SK-N-SH treated with all-trans-retinoic acid at 6 μM for 48 hours (cell line): ENCODE measurements at regions not wholly inside any gene's neighbourhood (a gene's known extent, or its start where the extent isn't known, plus 50 kb on each side); places are given as distances from the start of the nearest gene placed in this dataset.

Source experiments
- ATAC-seq: fragments of 200-7000 bp; cut with Tn5 transposase; 3 replicates; pipeline ENCODE4 v1.9.1; 2020; ENCODE audit warnings: mild to moderate bottlenecking, moderate library complexity
- ARNTL ChIP-seq: fragments of 450-650 bp; formaldehyde crosslinking; IDR thresholded peaks from 2 replicates; pipeline ENCODE4 v1.5.0; 2020; ENCODE audit warnings: low read depth, mild to moderate bottlenecking, moderate library complexity, borderline replicate concordance
- BACH2 ChIP-seq: fragments of 250-450 bp; sonication (Bioruptor Pico); IDR thresholded peaks from 2 replicates; pipeline ENCODE4 v1.9.0; 2021; ENCODE audit warnings: mild to moderate bottlenecking, borderline replicate concordance
- CSDC2 ChIP-seq: fragments of 250-450 bp; sonication (Bioruptor Pico); IDR thresholded peaks from 2 replicates; pipeline ENCODE4 v1.5.0; 2020; ENCODE audit warnings: mild to moderate bottlenecking, moderate library complexity
- GLIS3 ChIP-seq: fragments of 250-450 bp; sonication (Bioruptor Pico); IDR thresholded peaks from 2 replicates; pipeline ENCODE4 v1.5.0; 2020; ENCODE audit warnings: mild to moderate bottlenecking, moderate library complexity
- ISL1 ChIP-seq: fragments of 250-450 bp; sonication (Bioruptor Pico); IDR thresholded peaks from 2 replicates; pipeline ENCODE4 v2.1.2; 2022; ENCODE audit warnings: mild to moderate bottlenecking, moderate library complexity
- OSR1 ChIP-seq: fragments of 250-450 bp; sonication (Bioruptor Pico); IDR thresholded peaks from 2 replicates; pipeline ENCODE4 v1.8.0; 2022; ENCODE audit warnings: moderate library complexity, mild to moderate bottlenecking, inconsistent platforms
- POU6F1 ChIP-seq: fragments of 250-450 bp; sonication (Bioruptor Pico); IDR thresholded peaks from 2 replicates; pipeline ENCODE4 v1.8.0; 2021; ENCODE audit warnings: low read depth, mild to moderate bottlenecking, moderate library complexity, borderline replicate concordance
- RARB ChIP-seq: fragments of 250-450 bp; sonication (Bioruptor Pico); IDR thresholded peaks from 2 replicates; pipeline ENCODE4 v1.8.0; 2021; ENCODE audit warnings: mild to moderate bottlenecking, moderate library complexity
- SNAI2 ChIP-seq: fragments of 250-450 bp; sonication (Bioruptor Pico); IDR thresholded peaks from 2 replicates; pipeline ENCODE4 v1.5.0; 2020; ENCODE audit warnings: mild to moderate bottlenecking, moderate library complexity
- TCF4 ChIP-seq: fragments of 250-450 bp; sonication (Bioruptor Pico); IDR thresholded peaks from 2 replicates; pipeline ENCODE4 v1.8.0; 2021; ENCODE audit warnings: mild to moderate bottlenecking, moderate library complexity, borderline replicate concordance
- ZC3H10 ChIP-seq: fragments of 250-450 bp; sonication (Bioruptor Pico); IDR thresholded peaks from 2 replicates; pipeline ENCODE4 v1.5.1; 2021; ENCODE audit warnings: mild to moderate bottlenecking, moderate library complexity
- ZFP3 ChIP-seq: fragments of 250-450 bp; sonication (Bioruptor Pico); IDR thresholded peaks from 2 replicates; pipeline ENCODE4 v1.5.0; 2020; ENCODE audit warnings: mild to moderate bottlenecking, moderate library complexity
- ZFP30 ChIP-seq: fragments of 450-650 bp; formaldehyde crosslinking; IDR thresholded peaks from 2 replicates; pipeline ENCODE4 v1.5.0; 2022; ENCODE audit warnings: mild to moderate bottlenecking, moderate library complexity
- ZNF565 ChIP-seq: fragments of 450-650 bp; formaldehyde crosslinking; conservative IDR thresholded peaks from 2 replicates; pipeline ENCODE4 v1.5.0; 2020; ENCODE audit warnings: low read depth, mild to moderate bottlenecking, moderate library complexity
- ZNF70 ChIP-seq: fragments of 450-650 bp; formaldehyde crosslinking; IDR thresholded peaks from 2 replicates; pipeline ENCODE4 v1.5.0; 2020; ENCODE audit warnings: mild to moderate bottlenecking, moderate library complexity
- ZNF8 ChIP-seq: fragments of 450-650 bp; formaldehyde crosslinking; IDR thresholded peaks from 2 replicates; pipeline ENCODE4 v1.5.0; 2020; ENCODE audit warnings: mild to moderate bottlenecking, moderate library complexity
- TF ChIP-seq, protein P1 (sequence below): fragments of 250-450 bp; sonication (Bioruptor Pico); IDR thresholded peaks from 2 replicates; pipeline ENCODE4 v1.5.0; 2020; ENCODE audit warnings: mild to moderate bottlenecking, moderate library complexity
- TF ChIP-seq, protein P2 (sequence below): fragments of 250-450 bp; sonication (Bioruptor Pico); IDR thresholded peaks from 2 replicates; pipeline ENCODE4 v1.5.1; 2020; ENCODE audit warnings: low read depth, mild to moderate bottlenecking, moderate library complexity
- TF ChIP-seq, protein P3 (sequence below): fragments of 250-450 bp; sonication (Bioruptor Pico); IDR thresholded peaks from 2 replicates; pipeline ENCODE4 v1.5.1; 2021; ENCODE audit warnings: mild to moderate bottlenecking, moderate library complexity
- TF ChIP-seq, protein P4 (sequence below): fragments of 250-450 bp; sonication (Bioruptor Pico); IDR thresholded peaks from 2 replicates; pipeline ENCODE4 v1.8.0; 2020; ENCODE audit warnings: mild to moderate bottlenecking, moderate library complexity, borderline replicate concordance

DNA sequence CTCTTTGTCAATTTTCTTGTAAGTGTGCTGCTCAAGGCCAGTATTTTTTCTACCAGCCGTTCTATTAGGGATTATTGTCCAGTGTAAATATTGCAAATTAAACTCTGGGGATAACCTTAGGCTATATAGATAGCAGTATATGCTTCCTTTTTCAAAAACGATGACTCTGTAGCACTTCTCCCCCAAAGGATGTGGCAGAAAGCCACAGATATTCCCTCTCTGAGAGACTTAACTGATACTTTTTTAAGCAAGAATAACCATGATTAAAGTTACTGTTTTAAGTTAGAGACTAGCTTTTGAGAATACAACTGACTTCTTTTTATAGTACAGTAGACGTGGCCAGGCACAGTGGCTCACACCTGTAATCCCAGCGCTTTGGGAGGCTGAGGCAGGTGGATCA, 130.0 kb downstream of the FHIP1A start (continued):
- TF ChIP-seq, protein P1, sequence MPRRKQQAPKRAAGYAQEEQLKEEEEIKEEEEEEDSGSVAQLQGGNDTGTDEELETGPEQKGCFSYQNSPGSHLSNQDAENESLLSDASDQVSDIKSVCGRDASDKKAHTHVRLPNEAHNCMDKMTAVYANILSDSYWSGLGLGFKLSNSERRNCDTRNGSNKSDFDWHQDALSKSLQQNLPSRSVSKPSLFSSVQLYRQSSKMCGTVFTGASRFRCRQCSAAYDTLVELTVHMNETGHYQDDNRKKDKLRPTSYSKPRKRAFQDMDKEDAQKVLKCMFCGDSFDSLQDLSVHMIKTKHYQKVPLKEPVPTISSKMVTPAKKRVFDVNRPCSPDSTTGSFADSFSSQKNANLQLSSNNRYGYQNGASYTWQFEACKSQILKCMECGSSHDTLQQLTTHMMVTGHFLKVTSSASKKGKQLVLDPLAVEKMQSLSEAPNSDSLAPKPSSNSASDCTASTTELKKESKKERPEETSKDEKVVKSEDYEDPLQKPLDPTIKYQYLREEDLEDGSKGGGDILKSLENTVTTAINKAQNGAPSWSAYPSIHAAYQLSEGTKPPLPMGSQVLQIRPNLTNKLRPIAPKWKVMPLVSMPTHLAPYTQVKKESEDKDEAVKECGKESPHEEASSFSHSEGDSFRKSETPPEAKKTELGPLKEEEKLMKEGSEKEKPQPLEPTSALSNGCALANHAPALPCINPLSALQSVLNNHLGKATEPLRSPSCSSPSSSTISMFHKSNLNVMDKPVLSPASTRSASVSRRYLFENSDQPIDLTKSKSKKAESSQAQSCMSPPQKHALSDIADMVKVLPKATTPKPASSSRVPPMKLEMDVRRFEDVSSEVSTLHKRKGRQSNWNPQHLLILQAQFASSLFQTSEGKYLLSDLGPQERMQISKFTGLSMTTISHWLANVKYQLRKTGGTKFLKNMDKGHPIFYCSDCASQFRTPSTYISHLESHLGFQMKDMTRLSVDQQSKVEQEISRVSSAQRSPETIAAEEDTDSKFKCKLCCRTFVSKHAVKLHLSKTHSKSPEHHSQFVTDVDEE (CRISPR knock-in tag) = no peak
- TF ChIP-seq, all 23 proteins: peak for 0

- 0 out of 2 replicates have a peak, but pooled peaks have one; percentile 1 for TF ChIP-seq ZNF70
- TF ChIP-seq, protein P1 (CRISPR knock-in tag) = 0 out of 2 replicates have a peak, but pooled peaks have one; percentile 16
- no peak for TF ChIP-seq SNAI2 (CRISPR knock-in tag)
- 0 out of 2 replicates have a peak, but pooled peaks have one; percentile 40 for TF ChIP-seq CSDC2
- peak; percentile 7 for TF ChIP-seq ISL1 (CRISPR knock-in tag)
- no peak for TF ChIP-seq GLIS3 (CRISPR knock-in tag)
- TF ChIP-seq ZFP3 (CRISPR knock-in tag) = 0 out of 2 replicates have a peak, but pooled peaks have one; percentile 27
- TF ChIP-seq POU6F1 (CRISPR knock-in tag) = no peak
- TF ChIP-seq, all 23 proteins: peak for 5
- ATAC-seq = peak; percentile 84
Measured at GRCh38 chr4:151540728-151541388, 131.9 kb downstream of the FHIP1A start.

DNA sequence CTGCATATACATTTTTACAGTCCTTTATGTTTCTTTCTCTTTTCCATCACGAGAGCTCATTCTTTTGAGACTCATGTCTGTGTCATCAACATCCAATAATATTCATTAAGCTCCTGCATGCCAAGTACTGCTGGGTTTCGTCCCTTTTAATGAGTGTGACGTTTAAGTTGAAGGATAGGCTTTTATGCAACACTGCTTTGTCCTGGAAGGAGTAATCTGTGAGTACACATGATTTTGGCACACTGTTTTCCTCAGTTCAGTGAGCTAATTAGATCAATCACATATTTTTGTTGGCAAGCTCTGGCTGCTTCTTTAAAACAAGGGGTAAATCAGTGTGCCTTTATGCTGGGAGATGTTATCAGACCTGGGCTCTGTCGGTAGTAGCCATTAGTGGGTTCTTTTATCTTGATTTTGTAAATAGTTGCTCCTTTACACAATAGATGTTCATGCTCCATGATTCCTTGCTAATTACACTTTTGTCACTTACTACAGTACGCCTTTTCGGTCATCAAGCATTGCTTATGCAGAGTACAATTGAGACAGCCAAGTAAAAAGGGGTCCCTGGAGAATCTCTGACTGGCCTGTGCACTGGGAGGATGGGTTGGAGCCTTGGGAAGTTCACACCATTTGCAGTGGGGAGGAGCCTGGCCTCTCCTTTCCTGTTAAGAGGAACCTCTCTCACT, 132.6 kb downstream of the FHIP1A start:
- ATAC-seq = peak; percentile 83
- TF ChIP-seq ZNF565 (CRISPR knock-in tag) (no peak), CSDC2 (no peak), ISL1 (CRISPR knock-in tag) (peak; percentile 100), ZFP3 (CRISPR knock-in tag) (peak; percentile 82), BACH2 (CRISPR knock-in tag) (no peak), ZNF8 (CRISPR knock-in tag) (peak; percentile 74), TCF4 (peak; percentile 99), RARB (CRISPR knock-in tag) (peak; percentile 96), ZNF70 (peak; percentile 39; the same call in 1 of the 2 replicates), ZFP30 (CRISPR knock-in tag) (no peak), OSR1 (no peak), GLIS3 (CRISPR knock-in tag) (peak; percentile 70; the same call in 1 of the 2 replicates), ZC3H10 (peak; percentile 96), ARNTL (CRISPR knock-in tag) (no peak)
- TF ChIP-seq, protein P1 (CRISPR knock-in tag) = peak; percentile 98
- TF ChIP-seq, protein P2, sequence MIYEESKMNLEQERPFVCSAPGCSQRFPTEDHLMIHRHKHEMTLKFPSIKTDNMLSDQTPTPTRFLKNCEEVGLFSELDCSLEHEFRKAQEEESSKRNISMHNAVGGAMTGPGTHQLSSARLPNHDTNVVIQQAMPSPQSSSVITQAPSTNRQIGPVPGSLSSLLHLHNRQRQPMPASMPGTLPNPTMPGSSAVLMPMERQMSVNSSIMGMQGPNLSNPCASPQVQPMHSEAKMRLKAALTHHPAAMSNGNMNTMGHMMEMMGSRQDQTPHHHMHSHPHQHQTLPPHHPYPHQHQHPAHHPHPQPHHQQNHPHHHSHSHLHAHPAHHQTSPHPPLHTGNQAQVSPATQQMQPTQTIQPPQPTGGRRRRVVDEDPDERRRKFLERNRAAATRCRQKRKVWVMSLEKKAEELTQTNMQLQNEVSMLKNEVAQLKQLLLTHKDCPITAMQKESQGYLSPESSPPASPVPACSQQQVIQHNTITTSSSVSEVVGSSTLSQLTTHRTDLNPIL (CRISPR knock-in tag) = peak; percentile 97
- TF ChIP-seq, protein P3, sequence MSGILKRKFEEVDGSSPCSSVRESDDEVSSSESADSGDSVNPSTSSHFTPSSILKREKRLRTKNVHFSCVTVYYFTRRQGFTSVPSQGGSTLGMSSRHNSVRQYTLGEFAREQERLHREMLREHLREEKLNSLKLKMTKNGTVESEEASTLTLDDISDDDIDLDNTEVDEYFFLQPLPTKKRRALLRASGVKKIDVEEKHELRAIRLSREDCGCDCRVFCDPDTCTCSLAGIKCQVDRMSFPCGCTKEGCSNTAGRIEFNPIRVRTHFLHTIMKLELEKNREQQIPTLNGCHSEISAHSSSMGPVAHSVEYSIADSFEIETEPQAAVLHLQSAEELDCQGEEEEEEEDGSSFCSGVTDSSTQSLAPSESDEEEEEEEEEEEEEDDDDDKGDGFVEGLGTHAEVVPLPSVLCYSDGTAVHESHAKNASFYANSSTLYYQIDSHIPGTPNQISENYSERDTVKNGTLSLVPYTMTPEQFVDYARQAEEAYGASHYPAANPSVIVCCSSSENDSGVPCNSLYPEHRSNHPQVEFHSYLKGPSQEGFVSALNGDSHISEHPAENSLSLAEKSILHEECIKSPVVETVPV (CRISPR knock-in tag) = peak; percentile 99
- TF ChIP-seq, protein P4, sequence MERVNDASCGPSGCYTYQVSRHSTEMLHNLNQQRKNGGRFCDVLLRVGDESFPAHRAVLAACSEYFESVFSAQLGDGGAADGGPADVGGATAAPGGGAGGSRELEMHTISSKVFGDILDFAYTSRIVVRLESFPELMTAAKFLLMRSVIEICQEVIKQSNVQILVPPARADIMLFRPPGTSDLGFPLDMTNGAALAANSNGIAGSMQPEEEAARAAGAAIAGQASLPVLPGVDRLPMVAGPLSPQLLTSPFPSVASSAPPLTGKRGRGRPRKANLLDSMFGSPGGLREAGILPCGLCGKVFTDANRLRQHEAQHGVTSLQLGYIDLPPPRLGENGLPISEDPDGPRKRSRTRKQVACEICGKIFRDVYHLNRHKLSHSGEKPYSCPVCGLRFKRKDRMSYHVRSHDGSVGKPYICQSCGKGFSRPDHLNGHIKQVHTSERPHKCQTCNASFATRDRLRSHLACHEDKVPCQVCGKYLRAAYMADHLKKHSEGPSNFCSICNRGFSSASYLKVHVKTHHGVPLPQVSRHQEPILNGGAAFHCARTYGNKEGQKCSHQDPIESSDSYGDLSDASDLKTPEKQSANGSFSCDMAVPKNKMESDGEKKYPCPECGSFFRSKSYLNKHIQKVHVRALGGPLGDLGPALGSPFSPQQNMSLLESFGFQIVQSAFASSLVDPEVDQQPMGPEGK = peak; percentile 93
